ENCODE measurements at regions not wholly inside any gene's neighbourhood (a gene's known extent, or its start where the extent isn't known, plus 50 kb on each side); places are given as distances from the start of the nearest gene placed in this dataset.

GRCh38 chr11:92727123-92727522 is 242.3 kb upstream of the MTNR1B start:
- H3K27ac Mint-ChIP-seq (ENCODE audit: unreplicated experiment) = no peak overlapping the region
- no peaks in the 10 kb centered on the region for H3K36me3 Mint-ChIP-seq (ENCODE audit: insufficient read depth, unreplicated experiment)
- intact Hi-C loops (cut with micrococcal nuclease; ENCODE audit: unreplicated experiment) = no loop called here
- Histone ChIP-seq H3K27me3 (replicated peaks; ENCODE audit: control insufficient read depth, insufficient read depth, low read length) (no peaks in the 10 kb centered on the region), H3K36me3 (ENCODE audit: control insufficient read depth, insufficient read depth, low read length) (no peaks in the 10 kb centered on the region), H3K4me1 (no peaks in the 10 kb centered on the region), H3K4me3 (ENCODE audit: low read depth, low read length) (no peak overlapping the region), H3K9me3 (no peaks in the 10 kb centered on the region; the same call in 1 of the 2 replicates)
- H3K9me3 Mint-ChIP-seq (ENCODE audit: unreplicated experiment) = no peaks in the 10 kb centered on the region
- ChIA-PET CTCF (interaction anchor here (0.6 kb wide), 1 partner anchor 196 kb away, joined by 3 read pairs; no protein-coding TSS in a partner anchor), POLR2A (no interaction called here)
- no TSS peak for BruUV-seq (replicated peaks)
- H3K4me1 Mint-ChIP-seq (ENCODE audit: low read depth, unreplicated experiment) = no peaks in the 10 kb centered on the region
- no peak overlapping the region for H3K4me3 Mint-ChIP-seq (ENCODE audit: unreplicated experiment)
- peaks cover 17% of the 10 kb centered on the region for H3K27me3 Mint-ChIP-seq (ENCODE audit: insufficient read depth, unreplicated experiment)
- no peak for DNase-seq
- no peak for TF ChIP-seq CTCF (IDR thresholded peaks at IDR 0.05; ENCODE audit: insufficient read depth in 1 of 2, low read depth in 1 of 2, low read length in 1 of 2, severe bottlenecking in 1 of 2, unreplicated experiment in 1 of 2)

- no peaks in the 10 kb centered on the region for H3K36me3 ChIP-seq (ENCODE audit: control insufficient read depth, insufficient read depth, low read length)
- H3K4me1 Mint-ChIP-seq (ENCODE audit: low read depth, unreplicated experiment) = no peaks in the 10 kb centered on the region
Observed at GRCh38 chr11:92727769-92728168, 241.7 kb upstream of the MTNR1B start.

GRCh38 chr11:92728628-92729027 is 240.8 kb upstream of the MTNR1B start:
- Histone ChIP-seq H3K27me3 (replicated peaks; ENCODE audit: control insufficient read depth, insufficient read depth, low read length) (no peaks in the 10 kb centered on the region), H3K36me3 (ENCODE audit: control insufficient read depth, insufficient read depth, low read length) (no peaks in the 10 kb centered on the region), H3K4me1 (no peaks in the 10 kb centered on the region), H3K9me3 (no peaks in the 10 kb centered on the region), H3K4me3 (ENCODE audit: low read depth, low read length) (no peak overlapping the region)
- no peaks in the 10 kb centered on the region for H3K36me3 Mint-ChIP-seq (ENCODE audit: insufficient read depth, unreplicated experiment)
- H3K27ac Mint-ChIP-seq (ENCODE audit: unreplicated experiment) = no peak overlapping the region
- DNase-seq = no peak
- ChIA-PET POLR2A (no interaction called here), CTCF (no interaction called here)
- intact Hi-C loops (cut with micrococcal nuclease; ENCODE audit: unreplicated experiment) = no loop called here
- H3K4me3 Mint-ChIP-seq (ENCODE audit: unreplicated experiment) = no peak overlapping the region
- H3K4me1 Mint-ChIP-seq (ENCODE audit: low read depth, unreplicated experiment) = no peaks in the 10 kb centered on the region
- peaks cover 22% of the 10 kb centered on the region for H3K27me3 Mint-ChIP-seq (ENCODE audit: insufficient read depth, unreplicated experiment)
- H3K9me3 Mint-ChIP-seq (ENCODE audit: unreplicated experiment) = no peaks in the 10 kb centered on the region
- no peak for TF ChIP-seq CTCF (IDR thresholded peaks at IDR 0.05; ENCODE audit: insufficient read depth in 1 of 2, low read depth in 1 of 2, low read length in 1 of 2, severe bottlenecking in 1 of 2, unreplicated experiment in 1 of 2)
- BruUV-seq (replicated peaks) = no TSS peak

More at GRCh38 chr11:92727769-92728168, 241.7 kb upstream of the MTNR1B start:
- no peaks in the 10 kb centered on the region; the same call in 1 of the 2 replicates for H3K9me3 ChIP-seq
- H3K4me3 Mint-ChIP-seq (ENCODE audit: unreplicated experiment) = no peak overlapping the region
- no peak for TF ChIP-seq CTCF (IDR thresholded peaks at IDR 0.05; ENCODE audit: insufficient read depth in 1 of 2, low read depth in 1 of 2, low read length in 1 of 2, severe bottlenecking in 1 of 2, unreplicated experiment in 1 of 2)
- H3K27ac Mint-ChIP-seq (ENCODE audit: unreplicated experiment) = no peak overlapping the region
- no peaks in the 10 kb centered on the region for H3K36me3 Mint-ChIP-seq (ENCODE audit: insufficient read depth, unreplicated experiment)
- H3K27me3 Mint-ChIP-seq (ENCODE audit: insufficient read depth, unreplicated experiment) = peaks cover 18% of the 10 kb centered on the region
- no peaks in the 10 kb centered on the region for H3K4me1 ChIP-seq
- no peak overlapping the region for H3K4me3 ChIP-seq (ENCODE audit: low read depth, low read length)
- no peaks in the 10 kb centered on the region for H3K27me3 ChIP-seq (replicated peaks; ENCODE audit: control insufficient read depth, insufficient read depth, low read length)
- no TSS peak for BruUV-seq (replicated peaks)
- no peaks in the 10 kb centered on the region for H3K9me3 Mint-ChIP-seq (ENCODE audit: unreplicated experiment)
- ChIA-PET CTCF (no interaction called here), POLR2A (no interaction called here)
- DNase-seq = no peak
- intact Hi-C loops (cut with micrococcal nuclease; ENCODE audit: unreplicated experiment) = no loop called here

All from Caco-2 (cell line).